Muscle layer of duodenum (tissue), 2 donors: ENCODE measurements at regions not wholly inside any gene's neighbourhood (a gene's known extent, or its start where the extent isn't known, plus 50 kb on each side); places are given as distances from the start of the nearest gene placed in this dataset.

Source experiments
- H3K27ac ChIP-seq: one replicate; pipeline ENCODE4 v1.7.0; 2013; ENCODE audit warnings: mild to moderate bottlenecking, low read length
- H3K27me3 ChIP-seq: one replicate; pipeline ENCODE4 v1.7.0; 2013; ENCODE audit warnings: low read depth, mild to moderate bottlenecking, control low read depth, low read length
- H3K36me3 ChIP-seq, 2 donors: one replicate each; pipeline ENCODE4 v1.7.0; 2013; ENCODE audit warnings: low read length in 2 of 2, control low read depth in 1 of 2, mild to moderate bottlenecking in 1 of 2; ENCODE audit not compliant: insufficient read depth in 2 of 2, control insufficient read depth in 1 of 2
- H3K4me1 ChIP-seq, 2 donors: one replicate each; pipeline ENCODE4 v1.7.0; 2013; ENCODE audit warnings: low read length in 2 of 2, mild to moderate bottlenecking in 2 of 2, control low read depth in 1 of 2, moderate library complexity in 1 of 2; ENCODE audit not compliant: insufficient read depth in 2 of 2, control insufficient read depth in 1 of 2
- H3K4me3 ChIP-seq, 2 donors: one replicate each; pipeline ENCODE4 v1.7.0; 2013; ENCODE audit warnings: low read length in 2 of 2, low read depth in 1 of 2, mild to moderate bottlenecking in 1 of 2
- H3K9me3 ChIP-seq, 2 donors: one replicate each; pipeline ENCODE4 v1.7.0; 2013; ENCODE audit warnings: low read length in 2 of 2, control low read depth in 1 of 2, mild to moderate bottlenecking in 1 of 2; ENCODE audit not compliant: control insufficient read depth in 1 of 2
- donor health status: healthy.

DNA sequence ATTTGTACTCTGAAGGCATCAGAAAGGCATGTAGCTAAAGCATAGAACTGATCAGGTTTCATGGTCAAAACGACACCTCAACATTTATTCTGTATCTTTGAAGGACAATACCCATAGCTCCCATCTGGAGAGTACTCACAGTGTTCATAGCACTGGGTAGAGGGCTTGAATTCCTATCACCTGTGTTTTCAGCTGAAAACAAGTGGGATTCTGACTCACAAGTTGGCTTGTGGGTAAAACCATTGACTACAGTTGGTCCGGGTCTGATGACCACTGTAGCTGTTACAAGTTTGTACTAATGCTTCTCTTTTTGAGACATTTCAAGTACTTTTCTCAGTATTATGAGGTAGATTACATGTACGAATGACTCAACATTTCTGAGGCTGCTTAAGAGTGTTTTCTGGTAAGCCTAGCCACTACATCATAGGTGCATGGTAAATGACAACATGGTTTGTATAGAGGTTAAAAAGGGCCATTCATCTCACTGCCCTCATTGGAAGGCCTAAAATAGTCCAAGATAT, 68.6 kb upstream of the PELI1 start:
- Histone ChIP-seq H3K27ac (peak overlapping the region; percentile 62), H3K36me3 (peaks cover 0 to 3% of the 10 kb centered on the region in 2 donors), H3K9me3 (no peaks in the 10 kb centered on the region), H3K4me1 (peaks cover 3 to 22% of the 10 kb centered on the region in 2 donors), H3K27me3 (no peaks in the 10 kb centered on the region), H3K4me3 (no peak overlapping the region)

- peak overlapping the region; percentile 62 for H3K27ac ChIP-seq
- no peaks in the 10 kb centered on the region for H3K9me3 ChIP-seq
- peak overlapping the region in 1 of 2 donors; percentile 0 for H3K4me3 ChIP-seq
- H3K36me3 ChIP-seq: peaks cover 0 to 3% of the 10 kb centered on the region in 2 donors
- peaks cover 3 to 22% of the 10 kb centered on the region in 2 donors for H3K4me1 ChIP-seq
- no peaks in the 10 kb centered on the region for H3K27me3 ChIP-seq
Measured at GRCh38 chr2:64213532-64214275, 69.5 kb upstream of the PELI1 start.

GRCh38 chr2:64214281-64215115, 70.3 kb upstream of the PELI1 start:
- Histone ChIP-seq H3K36me3 (peaks cover 0 to 3% of the 10 kb centered on the region in 2 donors), H3K9me3 (no peaks in the 10 kb centered on the region), H3K27me3 (no peaks in the 10 kb centered on the region), H3K4me1 (peaks cover 3 to 22% of the 10 kb centered on the region in 2 donors), H3K27ac (peak overlapping the region; percentile 62), H3K4me3 (peak overlapping the region in 1 of 2 donors; percentile 4)

DNA sequence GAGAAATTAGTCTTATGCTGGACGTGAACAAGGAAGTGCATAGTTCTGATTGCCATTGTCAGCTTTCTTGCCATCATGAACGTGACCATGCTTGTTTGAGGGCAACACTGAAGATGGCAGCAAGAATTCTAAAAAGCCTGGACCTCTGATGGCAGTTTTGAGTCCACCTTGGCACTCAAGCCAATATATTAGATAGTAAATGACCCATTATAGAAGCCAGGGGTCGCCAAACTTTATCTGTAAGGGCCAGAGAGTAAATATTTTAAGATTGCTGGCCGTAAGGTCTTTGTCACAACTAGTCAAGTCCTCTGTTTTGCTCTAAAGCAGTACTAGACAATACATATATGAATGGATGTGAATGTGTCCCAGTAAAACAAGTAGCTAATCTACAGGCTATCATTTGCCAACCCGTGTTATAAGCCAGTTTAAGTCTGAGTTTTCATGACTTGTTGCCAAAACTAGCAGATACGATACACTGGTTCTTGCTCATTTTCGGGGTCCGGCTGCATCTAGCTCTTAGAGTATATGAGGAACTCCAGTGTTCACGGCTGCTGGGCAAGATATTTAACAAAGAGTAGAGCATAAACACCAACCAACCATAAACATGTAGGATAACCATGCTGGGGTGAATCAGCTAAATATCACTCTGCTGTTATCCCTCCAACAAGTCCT, 73.1 kb upstream of the PELI1 start:
- Histone ChIP-seq H3K4me3 (no peak overlapping the region), H3K36me3 (peaks cover 0 to 3% of the 10 kb centered on the region in 2 donors), H3K27me3 (no peaks in the 10 kb centered on the region), H3K4me1 (peaks cover 23 to 38% of the 10 kb centered on the region in 2 donors), H3K9me3 (no peaks in the 10 kb centered on the region), H3K27ac (no peak overlapping the region)

DNA sequence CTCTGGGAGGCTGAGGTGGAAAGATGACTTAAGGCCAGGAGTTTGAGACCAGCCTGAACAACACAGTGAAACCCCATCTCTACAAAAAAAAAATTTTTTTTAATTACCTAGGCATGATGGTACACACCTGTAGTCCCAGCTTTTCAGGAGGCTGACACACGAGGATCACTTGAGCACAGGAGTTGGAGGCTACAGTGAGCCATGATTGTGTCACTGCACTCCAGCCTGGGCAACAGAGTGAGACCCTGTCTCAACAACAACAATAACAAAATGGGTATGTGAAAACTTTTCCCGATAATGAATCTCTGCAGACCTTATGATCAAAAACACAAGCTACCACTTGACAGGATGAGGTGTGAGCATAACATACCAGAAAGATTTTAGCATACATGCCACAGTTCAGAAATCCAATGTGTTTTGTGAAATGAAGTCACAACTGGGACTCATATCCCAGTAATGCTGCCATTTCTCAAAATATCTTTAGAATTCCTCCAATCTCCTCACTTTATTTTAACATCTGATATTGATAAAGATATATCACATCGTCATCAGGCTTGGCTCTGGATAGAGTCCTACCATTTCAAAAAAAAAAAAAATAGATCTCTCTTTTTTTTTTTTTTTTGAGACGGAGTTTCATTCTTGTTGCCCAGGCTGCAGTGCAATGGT, 74.0 kb upstream of the PELI1 start:
- H3K27ac ChIP-seq: no peak overlapping the region
- no peaks in the 10 kb centered on the region for H3K27me3 ChIP-seq
- H3K9me3 ChIP-seq: no peaks in the 10 kb centered on the region
- no peak overlapping the region for H3K4me3 ChIP-seq
- peaks cover 32 to 33% of the 10 kb centered on the region in 2 donors for H3K4me1 ChIP-seq
- no peaks in the 10 kb centered on the region for H3K36me3 ChIP-seq

GRCh38 chr2:64219149-64219548, 74.9 kb upstream of the PELI1 start:
- Histone ChIP-seq H3K4me1 (peaks cover 25 to 33% of the 10 kb centered on the region in 2 donors), H3K27me3 (no peaks in the 10 kb centered on the region)

DNA sequence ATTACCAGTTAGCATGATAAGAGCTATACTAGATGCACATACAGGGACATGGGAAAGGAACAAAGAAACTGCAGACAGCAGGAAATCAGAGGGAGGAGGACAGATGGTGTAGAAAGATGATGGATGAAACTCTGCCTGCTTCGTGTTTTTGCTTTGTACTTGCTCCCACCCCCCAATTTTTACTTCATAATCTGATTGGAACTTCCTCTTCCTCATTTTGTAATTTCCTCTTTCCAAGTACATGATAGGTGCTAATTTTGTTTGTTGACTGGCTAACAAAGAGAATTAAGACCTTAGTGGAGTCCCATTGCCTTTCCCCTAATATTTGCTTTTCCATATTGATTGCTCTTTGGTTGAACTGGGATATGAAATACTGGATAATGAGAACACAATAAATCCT, 76.0 kb upstream of the PELI1 start:
- H3K4me3 ChIP-seq: no peak overlapping the region
- H3K36me3 ChIP-seq: no peaks in the 10 kb centered on the region

More at GRCh38 chr2:64219149-64219548, 74.9 kb upstream of the PELI1 start:
- Histone ChIP-seq H3K4me3 (no peak overlapping the region), H3K36me3 (no peaks in the 10 kb centered on the region), H3K9me3 (no peaks in the 10 kb centered on the region), H3K27ac (peak overlapping the region; percentile 33)

DNA sequence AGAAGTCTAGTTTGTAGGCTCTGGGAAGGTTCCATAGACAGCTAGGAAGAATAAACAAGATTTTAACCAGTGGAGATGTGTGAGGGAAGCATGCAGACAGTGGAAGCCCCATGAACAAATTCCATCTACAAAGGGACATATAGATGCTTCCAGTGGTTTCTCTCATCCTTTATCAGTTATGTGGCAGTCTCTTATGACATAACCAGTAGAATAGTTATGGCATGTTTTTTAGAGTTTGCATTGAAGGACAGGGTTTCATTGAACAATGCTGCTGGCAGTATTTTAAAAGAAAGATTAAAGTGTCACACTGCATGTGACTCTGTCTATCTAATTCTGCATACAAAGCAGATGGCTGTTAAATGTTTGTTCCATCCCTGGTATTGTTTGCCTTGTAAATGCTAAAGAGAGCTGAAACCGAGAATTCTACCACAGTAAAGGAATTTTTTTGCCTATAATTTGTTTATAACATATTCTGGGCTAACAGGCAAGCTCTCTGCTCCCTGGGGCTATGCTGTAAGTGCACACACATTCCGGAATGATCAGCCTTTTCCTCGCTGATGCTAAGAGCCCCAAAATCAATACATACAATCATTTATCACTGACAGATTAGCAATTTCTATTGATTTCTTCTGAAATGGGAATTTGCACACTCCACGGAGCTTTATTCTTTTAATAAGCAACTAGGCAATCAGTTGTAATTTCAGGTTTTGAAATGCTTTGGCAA, 76.8 kb upstream of the PELI1 start:
- H3K36me3 ChIP-seq: no peaks in the 10 kb centered on the region
- H3K4me1 ChIP-seq: peaks cover 17 to 30% of the 10 kb centered on the region in 2 donors
- H3K4me3 ChIP-seq: no peak overlapping the region
- no peak overlapping the region for H3K27ac ChIP-seq
- no peaks in the 10 kb centered on the region for H3K9me3 ChIP-seq
- H3K27me3 ChIP-seq: no peaks in the 10 kb centered on the region

More for the DNA sequence above, 76.0 kb upstream of the PELI1 start:
- no peaks in the 10 kb centered on the region for H3K27me3 ChIP-seq
- H3K27ac ChIP-seq: no peak overlapping the region
- peaks cover 17 to 30% of the 10 kb centered on the region in 2 donors for H3K4me1 ChIP-seq
- H3K9me3 ChIP-seq: no peaks in the 10 kb centered on the region

DNA sequence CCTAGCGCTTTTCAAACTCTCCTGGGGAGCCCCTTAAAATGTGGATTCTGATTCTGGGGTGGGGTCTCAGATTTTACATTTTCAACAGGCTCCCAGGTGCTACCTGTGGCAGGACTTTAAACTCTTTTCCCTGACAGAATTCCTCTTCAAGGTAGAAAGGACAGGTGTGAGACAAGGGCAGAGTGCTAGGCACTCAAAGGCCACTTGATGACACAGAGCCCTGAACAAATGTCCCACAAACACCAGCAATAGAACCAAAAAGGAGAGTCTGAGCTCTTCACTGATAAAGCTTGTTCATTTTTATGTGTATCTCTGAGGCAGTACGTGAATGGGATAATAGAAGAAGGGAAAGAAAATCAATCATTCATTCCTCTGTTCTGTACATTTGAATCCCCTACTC, 77.7 kb upstream of the PELI1 start:
- Histone ChIP-seq H3K36me3 (no peaks in the 10 kb centered on the region), H3K4me3 (no peak overlapping the region), H3K4me1 (peaks cover 17 to 35% of the 10 kb centered on the region in 2 donors), H3K27ac (no peak overlapping the region), H3K27me3 (no peaks in the 10 kb centered on the region), H3K9me3 (no peaks in the 10 kb centered on the region)

GRCh38 chr2:64222351-64222750, 78.1 kb upstream of the PELI1 start:
- Histone ChIP-seq H3K4me3 (no peak overlapping the region), H3K4me1 (peaks cover 17 to 39% of the 10 kb centered on the region in 2 donors), H3K27me3 (no peaks in the 10 kb centered on the region), H3K27ac (peak overlapping the region; percentile 12), H3K36me3 (no peaks in the 10 kb centered on the region), H3K9me3 (no peaks in the 10 kb centered on the region)
